ENCODE measurements at regions not wholly inside any gene's neighbourhood (a gene's known extent, or its start where the extent isn't known, plus 50 kb on each side); places are given as distances from the start of the nearest gene placed in this dataset.

DNA sequence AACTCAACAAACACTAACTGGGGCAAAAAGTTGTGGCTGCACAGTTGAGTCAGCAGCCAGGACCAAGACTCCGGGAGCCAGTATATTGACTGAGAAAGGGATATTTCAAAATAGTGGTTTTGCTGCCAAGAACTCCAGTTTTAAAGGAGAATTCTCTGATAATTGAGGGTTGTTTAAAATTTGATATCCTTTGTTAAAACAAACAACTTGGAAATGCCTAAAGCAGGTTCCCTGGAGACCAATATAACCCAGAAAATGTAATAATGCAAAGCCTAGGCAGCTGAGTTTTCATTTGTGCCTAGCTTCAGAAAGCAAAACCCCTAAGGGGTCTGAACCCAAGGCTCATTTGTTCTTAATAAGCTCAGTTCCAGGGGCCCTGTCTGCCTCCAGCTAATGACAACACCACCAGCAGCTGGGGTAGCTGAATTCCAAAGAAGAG lies 311.7 kb upstream of the CCDC196 start:
- no peaks in the 10 kb centered on the region for H3K36me3 Mint-ChIP-seq (ENCODE audit: low read depth)
- TF ChIP-seq, protein P1, sequence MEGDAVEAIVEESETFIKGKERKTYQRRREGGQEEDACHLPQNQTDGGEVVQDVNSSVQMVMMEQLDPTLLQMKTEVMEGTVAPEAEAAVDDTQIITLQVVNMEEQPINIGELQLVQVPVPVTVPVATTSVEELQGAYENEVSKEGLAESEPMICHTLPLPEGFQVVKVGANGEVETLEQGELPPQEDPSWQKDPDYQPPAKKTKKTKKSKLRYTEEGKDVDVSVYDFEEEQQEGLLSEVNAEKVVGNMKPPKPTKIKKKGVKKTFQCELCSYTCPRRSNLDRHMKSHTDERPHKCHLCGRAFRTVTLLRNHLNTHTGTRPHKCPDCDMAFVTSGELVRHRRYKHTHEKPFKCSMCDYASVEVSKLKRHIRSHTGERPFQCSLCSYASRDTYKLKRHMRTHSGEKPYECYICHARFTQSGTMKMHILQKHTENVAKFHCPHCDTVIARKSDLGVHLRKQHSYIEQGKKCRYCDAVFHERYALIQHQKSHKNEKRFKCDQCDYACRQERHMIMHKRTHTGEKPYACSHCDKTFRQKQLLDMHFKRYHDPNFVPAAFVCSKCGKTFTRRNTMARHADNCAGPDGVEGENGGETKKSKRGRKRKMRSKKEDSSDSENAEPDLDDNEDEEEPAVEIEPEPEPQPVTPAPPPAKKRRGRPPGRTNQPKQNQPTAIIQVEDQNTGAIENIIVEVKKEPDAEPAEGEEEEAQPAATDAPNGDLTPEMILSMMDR (IDR thresholded peaks at IDR 0.05) = no peak
- H3K9me3 Mint-ChIP-seq (ENCODE audit: low read depth) = peaks cover 3% of the 10 kb centered on the region
- no peak overlapping the region for H3K27ac Mint-ChIP-seq (ENCODE audit: unreplicated experiment)
- peaks cover 6% of the 10 kb centered on the region for H3K27me3 Mint-ChIP-seq (ENCODE audit: low read depth)
- no peak overlapping the region for H3K4me3 Mint-ChIP-seq (ENCODE audit: unreplicated experiment)
- H3K4me1 Mint-ChIP-seq (ENCODE audit: low read depth) = no peaks in the 10 kb centered on the region
- DNase-seq (ENCODE audit: low spot score) = no peak

DNA sequence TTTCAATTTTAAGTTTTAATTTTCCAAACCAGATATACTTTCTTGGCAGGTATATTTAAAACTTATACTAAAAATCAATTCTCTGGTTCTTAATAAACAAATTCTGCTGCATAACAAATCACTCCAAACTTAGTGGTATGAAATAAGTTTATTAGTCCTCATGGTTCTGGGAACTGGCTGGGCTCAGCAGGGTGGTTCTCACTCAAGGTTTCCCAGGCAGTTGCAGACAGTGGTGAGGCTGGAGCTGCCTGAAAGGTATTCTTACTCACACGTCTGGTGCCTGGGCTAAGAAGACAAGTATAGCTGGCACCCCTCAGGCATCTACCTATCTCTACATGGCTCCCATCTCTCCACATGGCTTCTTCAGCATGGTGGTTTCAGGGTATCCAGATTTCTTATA lies 308.2 kb upstream of the CCDC196 start:
- Mint-ChIP-seq H3K4me3 (ENCODE audit: unreplicated experiment) (no peak overlapping the region), H3K36me3 (ENCODE audit: low read depth) (no peaks in the 10 kb centered on the region), H3K9me3 (ENCODE audit: low read depth) (peaks cover 11% of the 10 kb centered on the region), H3K27ac (ENCODE audit: unreplicated experiment) (no peak overlapping the region), H3K27me3 (ENCODE audit: low read depth) (peaks cover 9% of the 10 kb centered on the region), H3K4me1 (ENCODE audit: low read depth) (no peaks in the 10 kb centered on the region)
- TF ChIP-seq, protein P1 (IDR thresholded peaks at IDR 0.05) = no peak
- no peak for DNase-seq (ENCODE audit: low spot score)

DNA sequence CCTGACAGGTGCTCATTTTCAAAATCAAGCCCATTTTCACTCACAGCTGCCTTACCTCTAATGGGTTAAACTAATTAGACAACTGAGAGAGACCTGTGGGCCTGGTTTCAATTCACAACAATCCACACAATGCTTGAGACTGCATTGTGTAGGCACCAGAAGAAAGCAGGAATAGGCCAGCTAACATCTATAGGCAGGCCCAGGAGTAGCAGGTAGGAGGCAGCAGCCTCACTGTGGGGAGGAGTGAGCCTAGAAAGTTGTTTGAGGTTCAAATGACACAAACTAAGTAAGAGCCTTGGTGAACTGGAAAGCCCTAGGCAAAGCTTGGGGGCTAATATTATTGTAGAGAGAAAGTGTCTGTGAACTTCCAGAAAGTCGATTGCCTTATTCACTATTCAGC lies 289.5 kb upstream of the CCDC196 start:
- peaks cover 10% of the 10 kb centered on the region for H3K9me3 Mint-ChIP-seq (ENCODE audit: low read depth)
- no peak overlapping the region for H3K4me3 Mint-ChIP-seq (ENCODE audit: unreplicated experiment)
- H3K36me3 Mint-ChIP-seq (ENCODE audit: low read depth) = no peaks in the 10 kb centered on the region
- H3K27ac Mint-ChIP-seq (ENCODE audit: unreplicated experiment) = no peak overlapping the region
- DNase-seq (ENCODE audit: low spot score) = no peak
- TF ChIP-seq, protein P1 (IDR thresholded peaks at IDR 0.05) = no peak
- H3K4me1 Mint-ChIP-seq (ENCODE audit: low read depth) = no peaks in the 10 kb centered on the region
- H3K27me3 Mint-ChIP-seq (ENCODE audit: low read depth) = peaks cover 4% of the 10 kb centered on the region

DNA sequence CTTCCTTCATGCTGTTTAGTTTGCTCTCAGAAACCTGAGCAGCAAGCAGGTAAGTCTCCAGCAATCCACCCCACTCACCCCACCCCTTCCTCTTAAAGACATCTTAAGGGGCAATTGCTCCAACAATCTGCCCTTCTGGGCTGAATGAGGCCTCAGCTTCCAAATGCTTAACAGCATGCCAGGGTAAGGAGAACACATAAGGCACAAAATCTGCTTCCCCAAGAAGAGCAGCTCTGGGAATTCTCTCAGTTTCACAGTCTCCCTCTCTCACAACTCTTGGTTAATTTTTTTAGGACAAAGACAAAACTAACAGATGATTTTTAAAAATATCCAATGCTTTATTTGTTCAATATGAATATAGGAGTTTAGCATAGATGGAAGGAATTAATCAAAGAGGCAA lies 288.9 kb upstream of the CCDC196 start:
- Mint-ChIP-seq H3K27ac (ENCODE audit: unreplicated experiment) (no peak overlapping the region), H3K4me3 (ENCODE audit: unreplicated experiment) (no peak overlapping the region), H3K4me1 (ENCODE audit: low read depth) (no peaks in the 10 kb centered on the region), H3K27me3 (ENCODE audit: low read depth) (peaks cover 4% of the 10 kb centered on the region), H3K36me3 (ENCODE audit: low read depth) (no peaks in the 10 kb centered on the region), H3K9me3 (ENCODE audit: low read depth) (peaks cover 10% of the 10 kb centered on the region)
- TF ChIP-seq, protein P1 (IDR thresholded peaks at IDR 0.05) = no peak
- no peak for DNase-seq (ENCODE audit: low spot score)

DNA sequence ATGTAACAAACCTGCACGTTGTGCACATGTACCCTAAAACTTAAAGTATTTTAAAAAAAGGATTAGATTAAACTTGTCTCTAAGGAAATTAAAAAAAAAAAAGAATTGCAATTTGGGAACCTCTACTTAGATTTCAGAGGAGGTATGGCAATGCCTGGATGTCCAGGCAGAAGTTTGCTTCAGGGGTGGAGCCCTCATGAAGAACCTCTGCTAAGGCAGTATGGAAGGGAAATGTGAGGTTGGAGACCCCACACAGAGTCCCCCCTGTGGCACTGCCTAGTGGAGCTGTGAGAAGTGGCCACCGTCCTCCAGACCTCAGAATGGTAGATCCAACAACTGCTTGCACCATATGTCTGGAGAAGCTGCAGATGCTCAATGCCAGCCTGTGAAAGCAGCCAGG lies 279.6 kb upstream of the CCDC196 start:
- peaks cover 28% of the 10 kb centered on the region for H3K9me3 Mint-ChIP-seq (ENCODE audit: low read depth)

More for the DNA sequence above, 279.6 kb upstream of the CCDC196 start:
- no peaks in the 10 kb centered on the region for H3K4me1 Mint-ChIP-seq (ENCODE audit: low read depth)
- DNase-seq (ENCODE audit: low spot score) = no peak
- TF ChIP-seq, protein P1 (IDR thresholded peaks at IDR 0.05) = no peak
- no peak overlapping the region for H3K27ac Mint-ChIP-seq (ENCODE audit: unreplicated experiment)
- H3K36me3 Mint-ChIP-seq (ENCODE audit: low read depth) = no peaks in the 10 kb centered on the region
- H3K4me3 Mint-ChIP-seq (ENCODE audit: unreplicated experiment) = no peak overlapping the region
- no peaks in the 10 kb centered on the region for H3K27me3 Mint-ChIP-seq (ENCODE audit: low read depth)

All from chondrocyte (in vitro differentiated cells).